DMS114 treated with DMSO at 0.1 percent for 48 hours (cell line): ENCODE measurements at regions not wholly inside any gene's neighbourhood (a gene's known extent, or its start where the extent isn't known, plus 50 kb on each side); places are given as distances from the start of the nearest gene placed in this dataset.

ENCODE experiments used
- DNase-seq: peaks from one replicate; lab custom pipeline; 2025; ENCODE audit not compliant: unreplicated experiment; lab: John Stamatoyannopoulos, UW

- DNase-seq = no peak
Observed at GRCh38 chr16:85548375-85548774, 64.7 kb upstream of the GSE1 start.

GRCh38 chr16:85549766-85550421 lies 63.2 kb upstream of the GSE1 start:
- DNase-seq = no peak

- DNase-seq = no peak
Observed at GRCh38 chr16:85550422-85550864, 62.7 kb upstream of the GSE1 start.

GRCh38 chr16:85550953-85551924 lies 61.9 kb upstream of the GSE1 start:
- peak; percentile 38 for DNase-seq

- no peak for DNase-seq
Observed at GRCh38 chr16:85552980-85553435, 60.1 kb upstream of the GSE1 start.

- DNase-seq = peak; percentile 21
Observed at GRCh38 chr16:85553436-85554113, 59.5 kb upstream of the GSE1 start.

- peak; percentile 70 for DNase-seq
Observed at GRCh38 chr16:85554114-85554888, 58.8 kb upstream of the GSE1 start.

- DNase-seq = peak; percentile 24
Observed at GRCh38 chr16:85554889-85555718, 58.0 kb upstream of the GSE1 start.

- no peak for DNase-seq
Observed at GRCh38 chr16:85555719-85556455, 57.2 kb upstream of the GSE1 start.

- DNase-seq = no peak
Observed at GRCh38 chr16:85556456-85557082, 56.6 kb upstream of the GSE1 start.

GRCh38 chr16:85557083-85557970 lies 55.8 kb upstream of the GSE1 start:
- peak; percentile 38 for DNase-seq

GRCh38 chr16:85557971-85558657 lies 55.0 kb upstream of the GSE1 start:
- DNase-seq = no peak

GRCh38 chr16:85560932-85561247 lies 52.2 kb upstream of the GSE1 start:
- no peak for DNase-seq

- no peak for DNase-seq
Observed at GRCh38 chr16:85561248-85562092, 51.7 kb upstream of the GSE1 start.

- no peak for DNase-seq
Observed at GRCh38 chr16:85562093-85562786, 50.9 kb upstream of the GSE1 start.

GRCh38 chr16:85563034-85563433 lies 50.1 kb upstream of the GSE1 start:
- DNase-seq = no peak
